SK-N-MC (cell line): ENCODE measurements at regions not wholly inside any gene's neighbourhood (a gene's known extent, or its start where the extent isn't known, plus 50 kb on each side); places are given as distances from the start of the nearest gene placed in this dataset.

Experiments
- EZH2 ChIP-seq: fragments of 200-600 bp; sonication (generic); IDR thresholded peaks from one replicate; pipeline ENCODE4 v1.6.1; 2017; ENCODE audit warnings: antibody characterized with exemption
- POLR2AphosphoS5 ChIP-seq: IDR thresholded peaks from 2 replicates; pipeline ENCODE4 v1.6.1; 2012; ENCODE audit warnings: mild to moderate bottlenecking, low read depth, low read length, borderline replicate concordance

DNA sequence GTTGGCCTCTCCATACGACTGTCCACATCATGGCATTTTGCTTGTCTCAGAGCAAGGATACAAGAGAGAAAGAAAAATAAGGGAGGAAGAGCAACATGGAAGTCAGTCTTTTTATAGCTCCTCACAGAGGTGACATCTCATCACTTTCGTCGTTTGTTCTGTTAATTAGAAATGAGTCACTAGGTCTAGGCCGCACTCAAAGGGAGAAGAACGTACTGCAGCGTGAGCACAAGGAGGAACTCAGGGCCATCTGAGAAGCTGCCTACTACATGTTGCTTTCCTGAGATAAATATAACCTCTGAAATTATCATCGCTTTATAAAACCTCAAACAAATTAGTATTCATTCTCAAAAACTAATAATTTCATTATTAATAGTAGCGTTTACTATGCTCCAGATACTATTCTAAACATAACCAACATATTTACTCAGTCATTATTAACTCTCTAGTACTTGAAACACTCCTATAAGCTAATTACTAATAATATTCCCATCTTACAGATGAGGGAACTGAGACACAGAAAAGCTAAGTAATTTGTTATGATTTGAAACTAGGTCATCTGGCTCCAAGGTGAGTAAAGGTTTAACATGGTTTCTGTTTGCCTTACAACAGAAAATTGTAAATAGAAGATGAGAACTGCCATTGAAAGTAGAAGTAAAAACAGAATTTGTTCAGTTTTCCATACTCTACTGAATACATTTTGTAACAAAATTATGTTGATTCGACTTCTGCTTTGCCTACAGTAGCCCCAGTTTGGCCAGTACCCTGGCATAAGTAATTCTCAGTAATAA, 213.2 kb upstream of the UGT8 start:
- TF ChIP-seq POLR2AphosphoS5 (no peak), EZH2 (no peak)
